OCI-LY1 (cell line): ENCODE measurements at regions not wholly inside any gene's neighbourhood (a gene's known extent, or its start where the extent isn't known, plus 50 kb on each side); places are given as distances from the start of the nearest gene placed in this dataset.

ENCODE experiments used
- H2AFZ ChIP-seq: fragments of 200-600 bp; sonication (generic), shearing (Covaris generic); 2 replicates; pipeline ENCODE4 v1.6.0; 2014; ENCODE audit warnings: antibody characterized with exemption, mild to moderate bottlenecking, low read length
- H3F3A ChIP-seq: fragments of 200-600 bp; sonication (generic), shearing (Covaris generic); 2 replicates; pipeline ENCODE4 v1.6.0; 2014; ENCODE audit warnings: mild to moderate bottlenecking, antibody characterized with exemption, low read length, moderate library complexity; ENCODE audit not compliant: insufficient read depth
- H3K27ac ChIP-seq: fragments of 200-600 bp; sonication (generic); 2 replicates; pipeline ENCODE4 v1.5.1; 2014; ENCODE audit warnings: low read length, mixed run types, mild to moderate bottlenecking, low read depth; ENCODE audit not compliant: poor library complexity, severe bottlenecking
- H3K27me3 ChIP-seq: fragments of 200-600 bp; sonication (generic); 2 replicates; pipeline ENCODE4 v1.6.0; 2014; ENCODE audit warnings: antibody characterized with exemption, mild to moderate bottlenecking, low read length, moderate library complexity; ENCODE audit not compliant: insufficient read depth
- H3K36me3 ChIP-seq: fragments of 200-600 bp; sonication (generic); 2 replicates; pipeline ENCODE4 v1.6.1; 2014; ENCODE audit warnings: mild to moderate bottlenecking, antibody characterized with exemption, low read length, moderate library complexity, mixed read lengths; ENCODE audit not compliant: insufficient read depth
- H3K4me1 ChIP-seq: fragments of 200-600 bp; sonication (generic); 2 replicates; pipeline ENCODE4 v1.5.1; 2014; ENCODE audit warnings: mild to moderate bottlenecking, low read length, moderate library complexity; ENCODE audit not compliant: insufficient read depth, severe bottlenecking
- H3K4me2 ChIP-seq: fragments of 200-600 bp; sonication (generic), shearing (Covaris generic); 2 replicates; pipeline ENCODE4 v1.6.1; 2014; ENCODE audit warnings: low read length
- H3K4me3 ChIP-seq: fragments of 200-600 bp; sonication (generic); 2 replicates; pipeline ENCODE4 v1.5.1; 2014; ENCODE audit warnings: low read length, low read depth, mild to moderate bottlenecking, mixed read lengths; ENCODE audit not compliant: poor library complexity, severe bottlenecking
- H3K79me2 ChIP-seq: fragments of 200-600 bp; shearing (Covaris generic); 2 replicates; pipeline ENCODE4 v1.6.1; 2016; ENCODE audit warnings: mixed run types, low read length, mixed read lengths; ENCODE audit not compliant: insufficient read depth
- H3K9ac ChIP-seq: fragments of 200-600 bp; sonication (generic), shearing (Covaris generic); 2 replicates; pipeline ENCODE4 v1.6.1; 2014; ENCODE audit warnings: mild to moderate bottlenecking, low read length, mixed read lengths
- H3K9me2 ChIP-seq: fragments of 200-600 bp; sonication (generic), shearing (Covaris generic); 2 replicates; pipeline ENCODE4 v1.6.1; 2014; ENCODE audit warnings: low read depth, mild to moderate bottlenecking, low read length, mixed read lengths
- H3K9me3 ChIP-seq: fragments of 200-600 bp; shearing (Covaris generic); 2 replicates; pipeline ENCODE4 v1.6.1; 2014; ENCODE audit warnings: low read length, mixed read lengths
- H4K20me1 ChIP-seq: fragments of 200-600 bp; sonication (generic), shearing (Covaris generic); 2 replicates; pipeline ENCODE4 v1.6.0; 2016; ENCODE audit warnings: mild to moderate bottlenecking, low read length; ENCODE audit not compliant: insufficient read depth
- CTCF ChIP-seq: fragments of 200-600 bp; sonication (generic), shearing (Covaris generic); IDR thresholded peaks from 2 replicates; pipeline ENCODE4 v1.5.1; 2017; ENCODE audit warnings: mild to moderate bottlenecking, antibody characterized with exemption, low read length, moderate library complexity, mixed read lengths
- EZH2 ChIP-seq: fragments of 200-600 bp; sonication (generic), shearing (Covaris generic); IDR thresholded peaks from 2 replicates; pipeline ENCODE4 v1.8.0; 2017; ENCODE audit warnings: borderline replicate concordance, mixed run types, mild to moderate bottlenecking, antibody characterized with exemption, low read length, moderate library complexity, mixed read lengths

DNA sequence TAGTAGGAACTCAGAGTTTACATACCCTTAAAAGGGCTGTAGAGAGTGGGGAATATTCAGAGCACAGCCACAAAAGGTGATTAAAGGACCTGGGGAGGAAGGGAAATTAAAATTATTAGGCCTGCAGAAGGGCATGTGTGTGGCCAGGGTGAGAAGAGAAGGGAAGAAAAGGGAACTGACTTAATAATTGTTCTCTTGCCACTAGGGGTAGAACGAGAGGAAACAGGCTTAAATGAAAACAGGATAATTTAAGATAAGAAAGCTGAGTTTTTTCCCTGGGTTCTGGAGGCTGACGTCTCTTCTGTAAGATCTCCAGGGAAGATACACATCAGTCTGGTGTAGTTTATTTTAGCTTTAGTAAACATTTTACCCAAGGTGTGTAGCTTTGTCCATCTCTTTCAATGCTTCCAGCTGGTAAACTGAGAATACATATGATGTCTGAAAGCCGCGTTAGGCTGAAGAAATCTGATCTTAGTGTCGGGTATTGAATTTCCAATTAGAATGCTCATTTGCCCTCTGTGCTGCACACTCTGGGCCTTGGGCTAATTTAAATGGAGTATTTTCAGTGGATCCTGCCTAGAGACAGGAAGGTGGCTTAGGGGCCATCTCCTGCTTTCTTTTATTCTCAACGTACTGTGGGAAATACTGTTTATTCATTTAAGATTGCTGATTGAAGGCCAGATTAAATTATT is 416.8 kb downstream of the TMEM38B start:
- H3K36me3 ChIP-seq: no peaks in the 10 kb centered on the region
- no peak overlapping the region for H2AFZ ChIP-seq
- H4K20me1 ChIP-seq: no peaks in the 10 kb centered on the region
- no peaks in the 10 kb centered on the region for H3K9me2 ChIP-seq
- H3F3A ChIP-seq: no peaks in the 10 kb centered on the region
- no peaks in the 10 kb centered on the region for H3K9me3 ChIP-seq
- H3K4me3 ChIP-seq: no peak overlapping the region
- no peak overlapping the region for H3K27ac ChIP-seq
- TF ChIP-seq CTCF (no peak), EZH2 (no peak)
- no peak overlapping the region for H3K9ac ChIP-seq
- H3K79me2 ChIP-seq: no peaks in the 10 kb centered on the region
- no peak overlapping the region for H3K4me2 ChIP-seq
- H3K4me1 ChIP-seq: no peaks in the 10 kb centered on the region
- H3K27me3 ChIP-seq: no peaks in the 10 kb centered on the region

GRCh38 chr9:106112935-106113334 is 418.6 kb downstream of the TMEM38B start:
- Histone ChIP-seq H3K79me2 (no peaks in the 10 kb centered on the region), H3K36me3 (no peaks in the 10 kb centered on the region), H3K27ac (no peak overlapping the region), H4K20me1 (no peaks in the 10 kb centered on the region), H2AFZ (no peak overlapping the region), H3K27me3 (no peaks in the 10 kb centered on the region), H3K9ac (no peak overlapping the region), H3F3A (no peaks in the 10 kb centered on the region), H3K9me2 (no peaks in the 10 kb centered on the region), H3K4me1 (no peaks in the 10 kb centered on the region), H3K4me2 (no peak overlapping the region), H3K4me3 (no peak overlapping the region), H3K9me3 (no peaks in the 10 kb centered on the region)
- TF ChIP-seq EZH2 (no peak), CTCF (no peak)

DNA sequence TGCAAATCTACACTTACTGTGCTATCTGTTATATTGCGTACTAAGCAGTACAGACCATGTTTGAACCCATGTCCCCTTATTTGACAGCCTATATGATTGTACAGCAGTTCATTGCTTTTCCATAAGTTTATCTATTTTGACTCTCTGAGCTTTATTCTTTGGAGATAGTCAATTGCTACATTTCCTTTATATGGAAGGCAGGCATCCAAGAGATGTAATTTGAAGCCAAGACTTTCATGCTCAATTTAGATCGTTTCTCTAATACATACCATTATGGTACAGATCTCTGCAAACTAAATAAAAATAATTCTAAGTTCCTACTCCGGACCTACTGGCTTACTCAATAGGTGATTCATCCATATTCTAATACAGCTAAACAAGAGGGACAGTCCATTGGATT is 424.8 kb downstream of the TMEM38B start:
- no peak for TF ChIP-seq CTCF
- no peak for TF ChIP-seq EZH2
- no peaks in the 10 kb centered on the region for H4K20me1 ChIP-seq

More for the DNA sequence above, 424.8 kb downstream of the TMEM38B start:
- Histone ChIP-seq H2AFZ (no peak overlapping the region), H3K27ac (no peak overlapping the region), H3F3A (no peaks in the 10 kb centered on the region), H3K4me1 (no peaks in the 10 kb centered on the region), H3K79me2 (no peaks in the 10 kb centered on the region), H3K4me3 (no peak overlapping the region), H3K27me3 (no peaks in the 10 kb centered on the region), H3K9me3 (no peaks in the 10 kb centered on the region), H3K4me2 (no peak overlapping the region), H3K36me3 (no peaks in the 10 kb centered on the region), H3K9ac (no peak overlapping the region), H3K9me2 (no peaks in the 10 kb centered on the region)
